ENCODE measurements at regions not wholly inside any gene's neighbourhood (a gene's known extent, or its start where the extent isn't known, plus 50 kb on each side); places are given as distances from the start of the nearest gene placed in this dataset.

- no peak for DNase-seq
Measured at GRCh38 chr2:217399291-217399690, 539.4 kb upstream of the TNP1 start.

- no peak for DNase-seq
Measured at GRCh38 chr2:217398860-217399259, 539.0 kb upstream of the TNP1 start.

- no peak for DNase-seq
Measured at GRCh38 chr2:217398101-217398500, 538.2 kb upstream of the TNP1 start.

GRCh38 chr2:217396586-217396985 is 536.7 kb upstream of the TNP1 start:
- DNase-seq, result no peak

GRCh38 chr2:217396165-217396564 is 536.3 kb upstream of the TNP1 start:
- DNase-seq, result no peak

GRCh38 chr2:217394510-217395351 is 534.9 kb upstream of the TNP1 start:
- DNase-seq, result no peak

GRCh38 chr2:217393585-217394032 is 533.7 kb upstream of the TNP1 start:
- no peak for DNase-seq

GRCh38 chr2:217392930-217393584 is 533.2 kb upstream of the TNP1 start:
- no peak for DNase-seq

GRCh38 chr2:217387776-217388387 is 528.0 kb upstream of the TNP1 start:
- no peak for DNase-seq

GRCh38 chr2:217386041-217386440 is 526.2 kb upstream of the TNP1 start:
- no peak for DNase-seq

- DNase-seq, result no peak
Measured at GRCh38 chr2:217383620-217384019, 523.8 kb upstream of the TNP1 start.

- DNase-seq, result no peak
Measured at GRCh38 chr2:217382794-217383193, 522.9 kb upstream of the TNP1 start.

GRCh38 chr2:217379807-217380206 is 519.9 kb upstream of the TNP1 start:
- no peak for DNase-seq

GRCh38 chr2:217372794-217373193 is 512.9 kb upstream of the TNP1 start:
- no peak for DNase-seq

GRCh38 chr2:217371781-217372213 is 511.9 kb upstream of the TNP1 start:
- no peak for DNase-seq

GRCh38 chr2:217370391-217370790 is 510.5 kb upstream of the TNP1 start:
- DNase-seq, result no peak

- DNase-seq, result no peak
Measured at GRCh38 chr2:217367464-217367863, 507.6 kb upstream of the TNP1 start.

- no peak for DNase-seq
Measured at GRCh38 chr2:217366966-217367365, 507.1 kb upstream of the TNP1 start.

GRCh38 chr2:217366266-217366895 is 506.5 kb upstream of the TNP1 start:
- no peak for DNase-seq

- DNase-seq, result no peak
Measured at GRCh38 chr2:217365656-217366055, 505.8 kb upstream of the TNP1 start.

- no peak for DNase-seq
Measured at GRCh38 chr2:217364224-217364623, 504.4 kb upstream of the TNP1 start.

- DNase-seq, result no peak
Measured at GRCh38 chr2:217363470-217363869, 503.6 kb upstream of the TNP1 start.

- DNase-seq, result no peak
Measured at GRCh38 chr2:217362710-217363109, 502.8 kb upstream of the TNP1 start.
